ENCODE measurements at regions not wholly inside any gene's neighbourhood (a gene's known extent, or its start where the extent isn't known, plus 50 kb on each side); places are given as distances from the start of the nearest gene placed in this dataset.

DNA sequence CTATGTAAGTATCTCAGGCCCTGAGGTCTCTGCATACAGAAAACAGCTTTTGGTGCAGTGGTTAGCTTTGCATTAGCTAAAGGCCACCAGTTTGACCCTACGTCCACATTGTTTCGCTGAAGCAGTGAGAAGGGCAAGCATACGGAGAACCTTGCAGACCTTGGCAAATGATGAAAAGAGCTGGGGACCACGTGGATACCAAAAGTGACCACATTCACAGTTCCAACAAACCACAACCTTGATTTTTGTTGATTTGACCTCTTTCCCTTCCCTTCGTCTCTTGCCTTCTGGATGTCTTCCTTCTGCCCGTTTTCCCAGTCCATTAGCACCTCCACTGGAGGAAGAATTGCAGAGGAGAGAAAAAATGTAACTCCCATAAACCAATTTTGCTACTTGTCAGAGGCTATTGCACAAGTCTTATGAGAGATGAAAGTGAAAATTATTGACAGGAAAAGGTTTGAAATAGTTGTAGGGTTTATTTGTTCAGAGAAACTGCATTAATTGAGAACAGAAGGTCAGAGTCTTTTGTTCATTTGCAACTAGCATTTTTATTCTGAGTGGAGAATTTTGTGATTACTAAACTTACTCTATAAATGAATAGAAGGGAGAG lies 293.9 kb upstream of the HTR2A start:
- ATAC-seq (no peak), DNase-seq (no peak)

DNA sequence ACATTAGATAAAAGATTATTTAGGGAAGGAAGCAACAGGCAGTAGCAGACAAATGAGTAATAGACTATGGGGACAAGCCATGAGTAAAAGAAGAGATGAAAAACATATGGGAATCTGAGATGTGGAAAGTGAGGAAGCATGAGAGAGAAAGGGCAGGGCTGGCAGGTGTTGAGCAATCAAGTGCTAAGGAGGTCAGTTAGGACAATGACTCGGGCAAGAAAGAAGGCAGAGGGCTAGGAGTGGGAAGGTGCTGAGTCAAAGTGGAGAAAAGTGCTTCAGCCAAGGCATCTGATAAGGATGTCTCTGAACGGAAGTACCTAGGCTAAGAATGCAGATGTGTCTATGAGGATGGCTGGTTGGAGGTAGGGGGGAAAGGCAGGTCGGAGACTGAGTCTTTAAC lies 291.9 kb upstream of the HTR2A start:
- intact Hi-C loops (cut with DNase I, micrococcal nuclease): no loop called here
- ATAC-seq: no peak
- Histone ChIP-seq H3K9me3 (no peaks in the 10 kb centered on the region), H3K4me3 (no peak overlapping the region), H3K4me1 (ENCODE audit: low read depth) (no peaks in the 10 kb centered on the region), H3K36me3 (ENCODE audit: low read depth) (no peaks in the 10 kb centered on the region)
- TF ChIP-seq, protein P1, sequence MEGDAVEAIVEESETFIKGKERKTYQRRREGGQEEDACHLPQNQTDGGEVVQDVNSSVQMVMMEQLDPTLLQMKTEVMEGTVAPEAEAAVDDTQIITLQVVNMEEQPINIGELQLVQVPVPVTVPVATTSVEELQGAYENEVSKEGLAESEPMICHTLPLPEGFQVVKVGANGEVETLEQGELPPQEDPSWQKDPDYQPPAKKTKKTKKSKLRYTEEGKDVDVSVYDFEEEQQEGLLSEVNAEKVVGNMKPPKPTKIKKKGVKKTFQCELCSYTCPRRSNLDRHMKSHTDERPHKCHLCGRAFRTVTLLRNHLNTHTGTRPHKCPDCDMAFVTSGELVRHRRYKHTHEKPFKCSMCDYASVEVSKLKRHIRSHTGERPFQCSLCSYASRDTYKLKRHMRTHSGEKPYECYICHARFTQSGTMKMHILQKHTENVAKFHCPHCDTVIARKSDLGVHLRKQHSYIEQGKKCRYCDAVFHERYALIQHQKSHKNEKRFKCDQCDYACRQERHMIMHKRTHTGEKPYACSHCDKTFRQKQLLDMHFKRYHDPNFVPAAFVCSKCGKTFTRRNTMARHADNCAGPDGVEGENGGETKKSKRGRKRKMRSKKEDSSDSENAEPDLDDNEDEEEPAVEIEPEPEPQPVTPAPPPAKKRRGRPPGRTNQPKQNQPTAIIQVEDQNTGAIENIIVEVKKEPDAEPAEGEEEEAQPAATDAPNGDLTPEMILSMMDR (IDR thresholded peaks at IDR 0.05): no peak
- DNase-seq: no peak

More for the DNA sequence above, 293.9 kb upstream of the HTR2A start:
- H3K9me3 ChIP-seq: no peaks in the 10 kb centered on the region
- TF ChIP-seq, protein P1 (IDR thresholded peaks at IDR 0.05): no peak
- H3K4me1 ChIP-seq (ENCODE audit: low read depth): no peaks in the 10 kb centered on the region
- no peaks in the 10 kb centered on the region for H3K36me3 ChIP-seq (ENCODE audit: low read depth)
- H3K4me3 ChIP-seq: no peak overlapping the region
- intact Hi-C loops (cut with DNase I, micrococcal nuclease): no loop called here

DNA sequence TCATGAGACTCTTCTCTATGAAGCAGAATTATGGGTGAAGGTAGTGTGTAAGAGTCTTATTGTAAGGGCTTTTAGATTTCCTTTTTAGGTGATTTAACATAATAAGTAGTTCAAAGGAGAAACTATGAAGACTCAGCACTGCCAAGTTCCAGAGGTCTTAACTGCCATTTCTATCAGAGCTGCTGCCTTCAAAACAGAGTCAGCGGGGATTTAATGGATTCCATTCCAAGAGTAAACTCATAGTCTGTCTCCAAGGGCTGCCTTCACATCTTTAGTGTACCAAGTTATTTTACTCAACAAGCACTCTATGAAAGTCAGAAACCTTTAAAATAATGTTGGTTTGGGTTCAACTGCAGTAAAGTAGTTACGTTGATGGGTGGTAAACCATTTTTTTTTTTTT lies 289.6 kb upstream of the HTR2A start:
- DNase-seq: no peak
- H3K4me3 ChIP-seq: no peak overlapping the region
- no peaks in the 10 kb centered on the region for H3K36me3 ChIP-seq (ENCODE audit: low read depth)
- intact Hi-C loops (cut with DNase I, micrococcal nuclease): no loop called here
- no peaks in the 10 kb centered on the region for H3K4me1 ChIP-seq (ENCODE audit: low read depth)
- ATAC-seq: no peak
- TF ChIP-seq, protein P1 (IDR thresholded peaks at IDR 0.05): no peak
- no peaks in the 10 kb centered on the region for H3K9me3 ChIP-seq

DNA sequence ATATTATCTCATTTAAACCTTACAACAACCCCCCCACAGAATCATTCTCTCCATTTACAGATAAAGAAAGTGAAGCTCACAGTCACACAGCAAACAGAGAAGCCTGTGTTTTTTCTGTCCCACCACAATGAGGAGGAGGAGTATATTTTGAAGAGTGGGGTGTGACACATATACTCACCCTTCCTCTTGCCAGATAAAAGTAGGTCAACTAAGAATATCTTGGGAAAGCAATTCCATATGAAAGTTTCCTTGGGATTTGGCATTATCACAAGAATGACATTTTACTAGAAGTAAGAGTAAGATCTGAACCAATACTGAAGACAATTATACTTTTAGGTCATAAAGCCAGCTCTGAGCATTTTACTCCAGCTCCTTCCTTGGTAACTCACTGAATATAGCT lies 287.5 kb upstream of the HTR2A start:
- intact Hi-C loops (cut with DNase I, micrococcal nuclease): no loop called here

DNA sequence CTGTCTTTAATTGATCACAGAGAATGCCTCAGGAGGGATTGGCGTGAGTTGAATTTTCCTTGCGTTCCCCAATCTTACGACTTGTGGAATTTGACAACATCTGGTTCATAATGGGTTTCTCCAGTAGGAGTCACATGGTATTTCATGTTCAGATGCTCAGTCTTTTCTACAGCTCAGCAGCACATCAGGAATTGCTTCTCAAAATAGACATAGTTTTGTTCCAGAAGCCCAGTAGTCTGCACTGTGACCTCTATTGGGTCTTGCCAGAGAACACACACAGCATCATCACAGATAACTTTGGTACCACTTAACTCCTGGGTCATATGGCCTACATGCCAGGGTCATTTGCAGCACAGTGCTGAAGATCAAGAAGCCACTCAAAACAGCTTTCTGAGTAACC lies 282.5 kb upstream of the HTR2A start:
- intact Hi-C loops (cut with DNase I, micrococcal nuclease): no loop called here
- Histone ChIP-seq H3K4me3 (no peak overlapping the region), H3K4me1 (ENCODE audit: low read depth) (no peaks in the 10 kb centered on the region), H3K9me3 (no peaks in the 10 kb centered on the region), H3K36me3 (ENCODE audit: low read depth) (no peaks in the 10 kb centered on the region)
- no peak for DNase-seq
- no peak for ATAC-seq
- TF ChIP-seq, protein P1 (IDR thresholded peaks at IDR 0.05): no peak

More for the DNA sequence above, 287.5 kb upstream of the HTR2A start:
- H3K4me1 ChIP-seq (ENCODE audit: low read depth): no peaks in the 10 kb centered on the region
- H3K36me3 ChIP-seq (ENCODE audit: low read depth): no peaks in the 10 kb centered on the region
- ATAC-seq (no peak), DNase-seq (no peak)
- H3K9me3 ChIP-seq: no peaks in the 10 kb centered on the region
- TF ChIP-seq, protein P1 (IDR thresholded peaks at IDR 0.05): no peak
- no peak overlapping the region for H3K4me3 ChIP-seq
